ENCODE measurements at regions not wholly inside any gene's neighbourhood (a gene's known extent, or its start where the extent isn't known, plus 50 kb on each side); places are given as distances from the start of the nearest gene placed in this dataset.
A peak's percentile ranks its signal among the peaks of the same experiment; 100 is the strongest.

GRCh38 chr15:53305554-53305953 lies 453.9 kb downstream of the WDR72 start:
- 67% methylated on average over 2 of the region's 2 CpGs for WGBS (ENCODE audit: missing lambda C conversion rate)
- TF ChIP-seq JUN (IDR thresholded peaks at IDR 0.05) (no peak), CBX8 (IDR thresholded peaks at IDR 0.05) (no peak), HES2 (IDR thresholded peaks at IDR 0.05) (no peak), CEBPB (IDR thresholded peaks at IDR 0.05) (no peak), EHMT2 (IDR thresholded peaks at IDR 0.05; ENCODE audit: low read depth) (no peak), RFX5 (IDR thresholded peaks at IDR 0.05) (no peak), RCOR1 (IDR thresholded peaks at IDR 0.05; ENCODE audit: low read depth, low read length) (no peak), CBX2 (IDR thresholded peaks at IDR 0.05; ENCODE audit: borderline replicate concordance, low read depth) (no peak), EP300 (IDR thresholded peaks at IDR 0.05) (no peak), BCL3 (IDR thresholded peaks at IDR 0.05) (no peak), ZC3H11A (IDR thresholded peaks at IDR 0.05) (no peak), KDM5A (IDR thresholded peaks at IDR 0.05) (no peak), EHF (CRISPR knock-in tag; IDR thresholded peaks at IDR 0.05) (no peak)
- Histone ChIP-seq H3K4me1 (peaks cover 13% of the 10 kb centered on the region), H3K4me2 (no peak overlapping the region), H3K27ac (no peak overlapping the region; a peak in 1 of 6 replicates), H3K4me3 (no peak overlapping the region), H3K9me3 (no peaks in the 10 kb centered on the region; the same call in 2 of the 3 replicates)
- no peak for ATAC-seq
- ChIA-PET CTCF (no interaction called here), POLR2A (no interaction called here)
- DNase-seq (ENCODE audit: low read depth in 1 of 2, low spot score in 1 of 2), result peak in 1 of 2 experiments; percentile 6
- FAIRE-seq, result peak; percentile 13

DNA sequence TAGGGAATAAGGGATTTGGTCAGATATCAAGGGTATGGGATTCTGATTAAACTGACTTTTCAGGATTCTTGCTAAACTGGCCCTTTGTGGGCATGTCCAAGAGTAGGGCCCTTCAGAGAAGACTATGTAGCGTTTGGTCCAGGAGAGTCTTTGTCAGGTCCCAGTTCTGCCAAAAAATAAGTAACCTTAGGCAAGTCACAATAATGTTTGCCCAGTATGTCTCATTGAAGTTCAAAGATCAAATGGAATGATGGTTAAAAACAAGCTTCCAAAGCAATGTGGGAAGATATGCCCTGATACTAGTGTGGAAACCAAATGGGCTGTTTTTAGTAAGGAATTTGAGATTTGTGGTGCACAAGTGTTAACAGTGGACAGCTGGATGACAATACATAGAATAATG lies 454.4 kb downstream of the WDR72 start:
- ATAC-seq (no peak), DNase-seq (ENCODE audit: low read depth in 1 of 2, low spot score in 1 of 2) (no peak), FAIRE-seq (no peak)
- Histone ChIP-seq H3K9me3 (no peaks in the 10 kb centered on the region; the same call in 2 of the 3 replicates), H3K4me3 (no peak overlapping the region), H3K4me1 (peaks cover 13% of the 10 kb centered on the region), H3K27ac (no peak overlapping the region; a peak in 1 of 6 replicates), H3K4me2 (no peak overlapping the region)
- no peak for TF ChIP-seq MYC (IDR thresholded peaks at IDR 0.05; ENCODE audit: borderline replicate concordance, low read length)
- no peak for TF ChIP-seq BCL3 (IDR thresholded peaks at IDR 0.05)
- no peak for TF ChIP-seq PHF8 (IDR thresholded peaks at IDR 0.05; ENCODE audit: borderline replicate concordance, low read depth)
- no peak for TF ChIP-seq SMC3 (IDR thresholded peaks at IDR 0.05)
- TF ChIP-seq, protein P1, sequence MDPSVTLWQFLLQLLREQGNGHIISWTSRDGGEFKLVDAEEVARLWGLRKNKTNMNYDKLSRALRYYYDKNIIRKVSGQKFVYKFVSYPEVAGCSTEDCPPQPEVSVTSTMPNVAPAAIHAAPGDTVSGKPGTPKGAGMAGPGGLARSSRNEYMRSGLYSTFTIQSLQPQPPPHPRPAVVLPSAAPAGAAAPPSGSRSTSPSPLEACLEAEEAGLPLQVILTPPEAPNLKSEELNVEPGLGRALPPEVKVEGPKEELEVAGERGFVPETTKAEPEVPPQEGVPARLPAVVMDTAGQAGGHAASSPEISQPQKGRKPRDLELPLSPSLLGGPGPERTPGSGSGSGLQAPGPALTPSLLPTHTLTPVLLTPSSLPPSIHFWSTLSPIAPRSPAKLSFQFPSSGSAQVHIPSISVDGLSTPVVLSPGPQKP (IDR thresholded peaks at IDR 0.05; ENCODE audit: low read depth, low read length), result no peak
- no peak for TF ChIP-seq REST (IDR thresholded peaks at IDR 0.05)
- no peak for TF ChIP-seq MAZ (IDR thresholded peaks at IDR 0.05; ENCODE audit: borderline replicate concordance, low read depth, low read length)
- TF ChIP-seq EP300 (IDR thresholded peaks at IDR 0.05), result no peak
- TF ChIP-seq GATA3 (IDR thresholded peaks at IDR 0.05; ENCODE audit: borderline replicate concordance), result no peak
- ChIA-PET CTCF (no interaction called here), POLR2A (no interaction called here)
- WGBS (ENCODE audit: missing lambda C conversion rate), result 100% methylated on average over 1 of the region's 1 CpG
